ENCODE measurements at regions not wholly inside any gene's neighbourhood (a gene's known extent, or its start where the extent isn't known, plus 50 kb on each side); places are given as distances from the start of the nearest gene placed in this dataset.
"Not testable (repeated sequence)": the region's sequence is repeated elsewhere in the genome, so short reads cannot be mapped to it uniquely, and the experiment has no call there.

DNA sequence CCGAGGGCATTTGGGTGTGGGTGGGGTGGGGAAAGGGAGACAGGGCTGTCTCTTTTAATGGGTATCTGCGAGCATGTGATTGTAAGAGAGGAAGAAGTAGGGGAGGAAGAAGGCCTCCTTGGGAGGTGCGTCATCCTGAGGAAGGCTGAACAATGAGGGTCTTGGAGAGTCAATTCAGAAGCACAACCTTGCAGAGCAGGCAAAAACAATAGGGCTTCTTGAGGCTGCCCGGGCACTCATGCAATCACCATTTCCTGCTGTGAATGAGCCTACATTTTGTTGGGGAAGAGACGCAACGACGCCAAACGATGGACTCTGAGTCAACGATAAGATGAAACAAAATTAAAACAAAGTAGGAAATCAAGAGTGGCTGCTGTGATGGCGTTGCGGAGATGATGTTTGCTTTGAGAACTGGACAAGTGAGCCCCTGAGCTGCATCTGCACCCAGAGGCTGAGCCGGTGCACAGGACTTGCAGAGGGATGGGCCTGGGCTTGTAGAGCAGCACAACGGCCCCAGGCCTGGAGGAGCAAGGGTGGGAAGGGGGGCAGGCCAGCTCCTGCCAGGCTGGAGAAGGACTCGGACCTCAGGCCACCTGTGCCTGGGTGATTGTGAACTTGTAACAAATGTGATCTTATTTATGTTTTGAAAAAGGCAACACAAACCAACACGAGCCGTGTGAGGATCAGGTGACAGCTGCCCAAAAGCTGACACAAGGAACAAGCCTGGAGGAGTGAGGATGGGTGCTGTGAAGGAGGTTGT, 92.3 kb upstream of the B3GAT1 start:
- no peak for DNase-seq

DNA sequence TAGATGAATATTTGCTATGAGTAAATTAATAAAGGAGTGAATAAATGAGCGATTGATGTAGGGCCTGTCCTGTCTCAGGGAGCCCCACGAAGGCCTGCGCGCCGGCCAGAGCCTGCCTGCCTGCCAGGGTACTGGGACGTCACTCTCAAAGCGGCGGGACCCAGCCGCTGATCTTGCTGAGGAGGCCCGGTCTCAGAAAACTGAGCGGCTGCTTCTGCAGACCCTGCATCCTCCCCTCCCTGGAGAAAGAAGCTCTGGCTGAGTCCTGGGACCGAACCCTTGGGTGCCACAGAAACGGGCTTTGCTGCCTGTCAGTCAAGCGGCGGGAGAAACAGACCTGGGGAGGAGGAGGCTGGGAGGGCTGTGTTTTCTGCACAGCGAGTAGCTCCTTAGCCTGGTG, 91.6 kb upstream of the B3GAT1 start:
- DNase-seq, result no peak

DNA sequence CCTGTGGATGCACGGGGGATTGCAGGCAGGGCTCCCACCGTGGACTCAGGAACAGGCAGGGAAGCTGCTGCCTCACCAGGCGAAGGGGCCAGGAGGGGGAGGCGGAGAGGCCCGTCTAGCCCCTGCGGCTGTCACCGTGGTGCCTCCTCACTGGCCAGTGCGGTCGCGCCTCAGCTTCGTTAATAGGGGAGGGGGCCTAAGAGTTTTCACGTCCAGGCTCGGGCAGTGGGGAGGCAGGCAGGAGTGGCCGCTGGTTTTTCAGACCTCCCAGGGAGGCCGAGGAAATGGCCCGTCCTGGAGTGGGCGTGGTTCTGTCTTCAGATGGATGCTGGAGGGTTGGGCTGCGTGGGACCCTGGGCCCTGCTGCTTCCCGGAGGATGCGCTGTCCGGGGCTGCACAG, 91.1 kb upstream of the B3GAT1 start:
- no peak for DNase-seq

DNA sequence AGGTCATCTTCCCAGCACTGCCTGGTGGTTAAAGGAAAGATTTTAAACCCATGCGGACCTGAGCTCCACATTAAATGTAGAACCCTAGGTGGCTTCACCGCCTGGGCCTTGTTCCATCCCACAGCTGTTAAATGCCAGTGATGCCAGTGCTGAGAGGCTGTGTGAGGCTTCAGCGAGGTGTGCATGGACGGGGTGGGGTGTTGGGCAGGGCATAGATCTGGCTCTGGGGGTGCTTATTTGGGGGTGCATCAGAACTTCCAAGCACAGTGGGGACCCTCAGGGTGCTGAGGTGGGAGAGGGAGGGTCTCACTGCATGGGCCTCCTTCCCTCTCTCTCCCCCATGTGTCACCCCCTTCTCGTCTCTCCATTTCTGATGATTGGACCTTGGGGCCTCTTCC, 90.1 kb upstream of the B3GAT1 start:
- DNase-seq, result no peak

GRCh38 chr11:134501406-134502152, 89.5 kb upstream of the B3GAT1 start:
- DNase-seq, result no peak

DNA sequence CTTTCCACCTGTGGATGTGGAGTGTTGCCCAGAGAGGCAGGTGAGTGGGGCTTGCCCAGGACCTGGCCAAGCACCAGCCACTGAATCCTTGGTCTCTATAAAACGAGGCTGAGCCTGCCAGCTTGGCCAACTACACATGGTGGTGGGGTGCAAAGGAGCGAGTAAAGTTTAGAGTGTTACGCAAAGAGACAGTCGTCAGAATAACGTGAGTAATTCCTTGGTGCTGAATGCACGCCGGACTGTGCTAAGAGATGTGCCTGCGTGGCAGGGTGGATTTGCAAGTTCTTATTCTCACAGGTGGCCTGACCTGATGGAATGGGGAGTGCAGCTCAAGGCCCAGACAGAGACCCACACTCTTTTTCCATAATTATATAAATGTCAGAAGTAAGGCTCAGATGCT, 88.6 kb upstream of the B3GAT1 start:
- DNase-seq, result no peak

DNA sequence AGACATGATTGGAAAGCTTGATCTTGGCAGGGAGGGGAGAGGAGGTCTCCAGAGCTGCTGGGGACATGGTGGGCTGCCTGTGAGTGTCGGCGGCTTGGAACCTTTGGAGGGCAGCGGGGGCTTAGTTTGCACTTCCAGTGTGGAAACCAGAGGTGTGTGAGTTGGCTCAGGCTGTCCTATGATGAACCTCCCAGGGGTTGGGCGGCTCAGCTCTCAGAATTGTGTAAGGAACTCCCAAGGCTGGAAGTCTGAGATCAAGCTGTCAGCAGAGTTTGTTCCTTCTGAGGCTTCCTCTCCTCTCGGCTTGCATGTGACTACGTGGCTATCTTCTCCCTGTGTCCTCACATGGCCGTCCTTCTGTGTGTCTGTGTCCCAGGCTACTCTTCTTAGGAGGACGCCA, 87.9 kb upstream of the B3GAT1 start:
- no peak for DNase-seq

GRCh38 chr11:134498326-134499139, 86.5 kb upstream of the B3GAT1 start:
- no peak for DNase-seq

DNA sequence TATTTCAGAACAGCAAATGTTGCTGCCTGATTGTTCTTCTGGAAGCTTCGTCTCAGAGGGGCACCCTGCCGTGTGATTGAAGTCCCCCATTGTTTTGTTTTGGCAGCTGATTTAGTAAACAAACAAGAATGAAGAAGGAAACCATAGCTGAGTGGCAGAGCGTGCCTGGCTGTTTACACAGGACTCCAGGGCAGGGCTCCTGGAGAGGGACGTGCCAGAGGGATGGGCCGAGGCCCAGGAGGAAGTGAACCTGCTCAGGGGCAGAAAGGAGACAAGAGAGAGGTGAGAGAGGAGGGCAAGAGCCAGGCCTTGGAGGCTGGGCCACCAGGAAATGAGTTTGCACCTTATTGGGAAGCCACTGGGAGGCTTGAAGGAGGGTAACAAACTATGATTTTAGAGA, 85.5 kb upstream of the B3GAT1 start:
- DNase-seq, result no peak

DNA sequence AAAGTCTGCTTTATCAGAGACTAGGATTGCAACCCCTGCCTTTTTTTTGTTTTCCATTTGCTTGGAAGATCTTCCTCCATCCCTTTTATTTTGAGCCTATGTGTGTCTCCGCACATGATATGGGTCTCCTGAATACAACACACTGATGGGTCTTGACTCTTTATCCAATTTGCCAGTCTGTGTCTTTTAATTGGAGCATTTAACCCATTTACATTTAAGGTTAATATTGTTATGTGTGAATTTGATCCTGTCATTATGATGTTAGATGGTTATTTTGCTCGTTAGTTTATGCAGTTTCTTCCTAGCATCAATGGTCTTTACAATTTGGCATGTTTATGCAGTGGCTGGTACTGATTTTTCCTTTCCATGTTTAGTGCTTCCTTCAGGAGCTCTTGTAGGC, 84.0 kb upstream of the B3GAT1 start:
- DNase-seq, result not testable (repeated sequence)

- not testable (repeated sequence) for DNase-seq
Observed at GRCh38 chr11:134494395-134494794, 82.4 kb upstream of the B3GAT1 start.

- not testable (repeated sequence) for DNase-seq
Observed at GRCh38 chr11:134492411-134492810, 80.4 kb upstream of the B3GAT1 start.

GRCh38 chr11:134489728-134490127, 77.7 kb upstream of the B3GAT1 start:
- no peak for DNase-seq

GRCh38 chr11:134488913-134489312, 76.9 kb upstream of the B3GAT1 start:
- no peak for DNase-seq

DNA sequence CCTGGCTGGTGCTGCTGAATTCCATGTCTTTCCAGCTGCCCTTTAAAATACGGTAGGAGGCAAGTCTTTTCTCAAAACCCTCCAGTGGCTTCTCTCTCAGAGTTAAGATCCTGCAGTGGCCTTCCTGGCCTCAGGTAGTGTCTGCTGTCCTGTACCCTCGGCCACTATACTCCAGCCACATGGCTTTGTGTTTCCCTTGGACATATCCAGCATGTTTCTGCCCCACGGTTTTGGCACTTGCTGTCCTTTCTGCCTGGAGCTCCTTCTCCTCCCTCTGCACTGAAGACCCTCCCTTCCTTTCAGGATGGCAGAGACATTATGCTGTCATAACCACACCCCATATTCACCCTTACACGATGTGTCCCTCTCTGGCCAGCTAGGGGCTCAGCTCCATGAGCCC, 76.5 kb upstream of the B3GAT1 start:
- DNase-seq, result no peak

DNA sequence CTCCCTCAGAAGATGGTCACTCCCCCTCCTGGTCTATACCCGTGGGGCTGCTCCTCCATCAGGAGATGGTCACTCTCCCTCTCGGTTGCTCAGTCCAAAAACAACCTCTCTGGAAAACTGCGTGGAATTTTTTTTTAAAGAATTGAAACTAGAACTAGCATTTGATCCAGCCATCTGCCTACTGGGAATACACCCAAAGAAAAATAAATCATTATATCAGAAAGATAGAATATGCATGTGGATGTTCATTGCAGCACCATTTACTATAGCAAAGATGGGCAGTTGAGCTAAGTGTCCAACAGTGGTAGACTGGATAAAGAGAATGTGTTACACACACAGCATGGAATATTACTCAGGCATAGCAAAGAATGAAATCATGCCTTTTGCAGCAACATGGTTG, 75.7 kb upstream of the B3GAT1 start:
- DNase-seq, result no peak

- DNase-seq, result no peak
Observed at GRCh38 chr11:134486704-134487103, 74.7 kb upstream of the B3GAT1 start.

DNA sequence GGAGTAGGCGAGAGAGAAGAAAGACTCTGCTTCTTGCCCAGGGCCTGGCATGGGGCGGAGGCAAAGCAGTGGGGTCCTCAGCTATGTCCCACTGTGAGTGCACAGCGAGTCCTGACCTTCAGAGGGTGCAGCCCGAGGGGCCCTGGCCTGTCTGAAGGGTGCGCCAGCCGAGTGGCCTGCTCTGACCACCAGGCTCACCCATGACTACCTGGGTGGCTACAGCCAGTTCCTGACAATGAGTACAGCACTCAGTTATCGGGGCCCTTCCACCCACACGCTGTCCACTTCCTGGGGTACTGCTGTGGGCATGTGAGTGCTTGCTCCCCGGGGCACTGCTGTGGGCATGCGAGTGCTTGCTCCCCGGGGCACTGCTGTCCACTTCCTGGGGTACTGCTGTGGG, 74.1 kb upstream of the B3GAT1 start:
- no peak for DNase-seq

DNA sequence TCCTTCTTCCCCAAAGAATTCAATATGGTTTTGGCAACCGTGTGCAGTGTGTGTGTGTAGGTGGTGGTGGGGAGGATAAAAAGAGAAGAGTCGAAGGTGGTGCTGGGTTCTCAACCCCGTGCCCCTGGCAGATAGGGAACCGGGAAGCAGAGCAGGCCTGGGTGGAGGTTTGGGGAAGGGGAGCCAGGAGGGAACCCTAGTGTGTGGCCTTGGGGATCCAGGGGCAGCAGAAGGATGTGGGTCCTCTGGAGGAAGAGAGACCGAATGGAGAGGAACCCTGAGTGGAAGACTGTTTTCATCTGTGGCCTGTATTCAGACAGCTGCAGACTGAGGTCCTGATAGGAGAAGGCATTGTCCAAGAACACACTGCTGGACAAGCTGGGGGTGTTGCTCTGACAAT, 73.3 kb upstream of the B3GAT1 start:
- no peak for DNase-seq

GRCh38 chr11:134483857-134484256, 71.8 kb upstream of the B3GAT1 start:
- DNase-seq, result no peak

DNA sequence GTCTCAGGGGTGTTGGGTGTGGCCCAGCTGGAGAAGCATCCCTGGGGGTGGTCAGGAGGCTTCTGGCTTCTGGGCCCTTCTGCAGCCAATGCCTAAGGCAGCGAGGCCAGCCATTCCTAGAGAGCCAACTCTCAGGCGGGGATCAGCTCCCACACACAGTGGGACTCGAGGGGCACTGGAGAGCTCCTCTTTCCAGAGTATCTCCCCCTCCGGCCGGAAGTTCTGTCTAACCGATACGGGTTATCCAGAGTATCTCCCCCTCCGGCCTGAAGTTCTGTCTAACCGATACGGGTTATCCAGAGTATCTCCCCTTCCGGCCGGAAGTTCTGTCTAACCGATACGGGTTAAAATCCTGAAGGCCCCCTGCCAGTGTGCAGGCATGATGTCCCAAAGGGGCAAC, 71.2 kb upstream of the B3GAT1 start:
- no peak for DNase-seq

DNA sequence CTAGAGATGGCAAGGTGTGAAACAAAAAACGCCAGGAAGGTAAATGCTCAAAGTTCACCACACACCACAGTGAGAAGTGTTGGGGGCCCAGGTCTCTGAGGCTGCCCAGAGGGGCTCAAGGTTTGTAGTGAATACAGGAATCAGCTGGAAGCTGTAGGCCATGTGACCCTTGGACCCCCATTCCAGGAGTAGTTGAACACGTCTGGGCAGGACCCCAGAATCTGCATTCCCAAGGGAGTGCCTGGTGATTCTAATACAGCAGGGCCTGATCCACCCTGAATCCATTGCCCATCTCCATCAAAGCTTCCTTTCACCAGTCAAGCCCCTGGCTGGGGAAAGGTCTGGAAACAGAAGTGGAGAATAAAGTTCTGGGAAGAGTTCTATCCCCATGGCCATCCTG, 70.8 kb upstream of the B3GAT1 start:
- DNase-seq, result no peak

- no peak for DNase-seq
Observed at GRCh38 chr11:134481933-134482527, 70.0 kb upstream of the B3GAT1 start.
